ENCODE measurements at regions not wholly inside any gene's neighbourhood (a gene's known extent, or its start where the extent isn't known, plus 50 kb on each side); places are given as distances from the start of the nearest gene placed in this dataset.

- H3K4me3 ChIP-seq (ENCODE audit: low read depth, low read length), result no peak overlapping the region
Measured at GRCh38 chr12:89177802-89178395, 174.4 kb downstream of the DUSP6 start.

GRCh38 chr12:89176676-89177075 lies 175.6 kb downstream of the DUSP6 start:
- no peak for DNase-seq (ENCODE audit: low read depth)
- H3K4me3 ChIP-seq (ENCODE audit: low read depth, low read length), result no peak overlapping the region
- no peak for TF ChIP-seq CTCF (IDR thresholded peaks at IDR 0.05; ENCODE audit: insufficient read depth, low read length)

More at GRCh38 chr12:89177802-89178395, 174.4 kb downstream of the DUSP6 start:
- DNase-seq (ENCODE audit: low read depth), result no peak
- no peak for TF ChIP-seq CTCF (IDR thresholded peaks at IDR 0.05; ENCODE audit: insufficient read depth, low read length)

- no peak for DNase-seq (ENCODE audit: low read depth)
- TF ChIP-seq CTCF (IDR thresholded peaks at IDR 0.05; ENCODE audit: insufficient read depth, low read length), result no peak
- no peak overlapping the region for H3K4me3 ChIP-seq (ENCODE audit: low read depth, low read length)
Measured at GRCh38 chr12:89173678-89174077, 178.6 kb downstream of the DUSP6 start.

GRCh38 chr12:89173096-89173495 lies 179.2 kb downstream of the DUSP6 start:
- no peak overlapping the region for H3K4me3 ChIP-seq (ENCODE audit: low read depth, low read length)
- no peak for TF ChIP-seq CTCF (IDR thresholded peaks at IDR 0.05; ENCODE audit: insufficient read depth, low read length)
- DNase-seq (ENCODE audit: low read depth), result no peak

- no peak for DNase-seq (ENCODE audit: low read depth)
- H3K4me3 ChIP-seq (ENCODE audit: low read depth, low read length), result no peak overlapping the region
- no peak for TF ChIP-seq CTCF (IDR thresholded peaks at IDR 0.05; ENCODE audit: insufficient read depth, low read length)
Measured at GRCh38 chr12:89172224-89172623, 180.1 kb downstream of the DUSP6 start.

- no peak overlapping the region for H3K4me3 ChIP-seq (ENCODE audit: low read depth, low read length)
- no peak for TF ChIP-seq CTCF (IDR thresholded peaks at IDR 0.05; ENCODE audit: insufficient read depth, low read length)
- no peak for DNase-seq (ENCODE audit: low read depth)
Measured at GRCh38 chr12:89169321-89169720, 183.0 kb downstream of the DUSP6 start.

GRCh38 chr12:89167986-89168385 lies 184.3 kb downstream of the DUSP6 start:
- no peak for TF ChIP-seq CTCF (IDR thresholded peaks at IDR 0.05; ENCODE audit: insufficient read depth, low read length)
- H3K4me3 ChIP-seq (ENCODE audit: low read depth, low read length), result no peak overlapping the region
- no peak for DNase-seq (ENCODE audit: low read depth)
